Stomach (tissue), 4 donors: ENCODE measurements at regions not wholly inside any gene's neighbourhood (a gene's known extent, or its start where the extent isn't known, plus 50 kb on each side); places are given as distances from the start of the nearest gene placed in this dataset.

Experiments
- POLR2A ChIP-seq, 4 donors: fragments of 450-650 bp; IDR thresholded peaks; one replicate each; pipeline ENCODE4 v1.6.1; 2016; ENCODE audit warnings: antibody characterized with exemption in 4 of 4, control low read depth in 2 of 4, mild to moderate bottlenecking in 1 of 4, moderate library complexity in 1 of 4
- TF ChIP-seq, protein P1 (sequence below), 7 experiments: fragments of 450-650 bp in 4 of 7; fragments of 200-600 bp in 3 of 7; sonication (generic) in 3 of 7; IDR thresholded peaks; one replicate each; pipeline ENCODE4 v1.5.1; 2016 to 2019; ENCODE audit warnings: antibody characterized with exemption in 7 of 7, control low read depth in 2 of 7, mild to moderate bottlenecking in 1 of 7

DNA sequence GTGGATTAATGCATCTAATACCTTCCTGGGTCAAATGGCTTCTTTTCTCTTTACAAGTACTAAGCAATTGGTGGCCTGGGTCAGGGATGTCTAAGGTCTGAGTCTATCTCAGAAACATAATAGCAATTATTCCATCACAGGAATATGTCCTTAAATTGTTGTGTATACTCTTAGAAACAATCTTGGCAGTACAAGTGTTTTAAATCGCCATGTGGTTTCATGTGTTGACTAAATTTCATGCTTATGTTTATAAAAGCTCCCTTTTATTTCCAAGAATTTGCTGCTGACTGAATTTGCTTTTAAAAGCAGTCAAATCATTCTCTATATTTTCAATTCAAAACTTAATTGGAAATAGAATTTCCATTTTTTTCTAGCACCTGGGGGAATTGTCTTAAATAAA lies 125.3 kb upstream of the PACRGL start:
- TF ChIP-seq, protein P1, sequence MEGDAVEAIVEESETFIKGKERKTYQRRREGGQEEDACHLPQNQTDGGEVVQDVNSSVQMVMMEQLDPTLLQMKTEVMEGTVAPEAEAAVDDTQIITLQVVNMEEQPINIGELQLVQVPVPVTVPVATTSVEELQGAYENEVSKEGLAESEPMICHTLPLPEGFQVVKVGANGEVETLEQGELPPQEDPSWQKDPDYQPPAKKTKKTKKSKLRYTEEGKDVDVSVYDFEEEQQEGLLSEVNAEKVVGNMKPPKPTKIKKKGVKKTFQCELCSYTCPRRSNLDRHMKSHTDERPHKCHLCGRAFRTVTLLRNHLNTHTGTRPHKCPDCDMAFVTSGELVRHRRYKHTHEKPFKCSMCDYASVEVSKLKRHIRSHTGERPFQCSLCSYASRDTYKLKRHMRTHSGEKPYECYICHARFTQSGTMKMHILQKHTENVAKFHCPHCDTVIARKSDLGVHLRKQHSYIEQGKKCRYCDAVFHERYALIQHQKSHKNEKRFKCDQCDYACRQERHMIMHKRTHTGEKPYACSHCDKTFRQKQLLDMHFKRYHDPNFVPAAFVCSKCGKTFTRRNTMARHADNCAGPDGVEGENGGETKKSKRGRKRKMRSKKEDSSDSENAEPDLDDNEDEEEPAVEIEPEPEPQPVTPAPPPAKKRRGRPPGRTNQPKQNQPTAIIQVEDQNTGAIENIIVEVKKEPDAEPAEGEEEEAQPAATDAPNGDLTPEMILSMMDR (IDR thresholded peaks at IDR 0.05) = no peak
- TF ChIP-seq POLR2A (IDR thresholded peaks at IDR 0.05) = no peak
